Parathyroid adenoma (tissue), 2 donors: ENCODE measurements at regions not wholly inside any gene's neighbourhood (a gene's known extent, or its start where the extent isn't known, plus 50 kb on each side); places are given as distances from the start of the nearest gene placed in this dataset.
"Not testable (repeated sequence)": the region's sequence is repeated elsewhere in the genome, so short reads cannot be mapped to it uniquely, and the experiment has no call there.

ENCODE experiments used
- H2AFZ ChIP-seq: fragments of 300-600 bp; sonication (generic); one replicate; pipeline ENCODE4 v1.7.0; 2017; ENCODE audit warnings: antibody characterized with exemption, mild to moderate bottlenecking
- H3K27ac ChIP-seq: fragments of 300-600 bp; sonication (generic); one replicate; pipeline ENCODE4 v1.7.0; 2017
- H3K27me3 ChIP-seq: fragments of 300-600 bp; sonication (generic); one replicate; pipeline ENCODE4 v1.7.0; 2017; ENCODE audit warnings: low read length; ENCODE audit not compliant: control insufficient read depth, insufficient read depth
- H3K36me3 ChIP-seq: fragments of 300-600 bp; sonication (generic); one replicate; pipeline ENCODE4 v1.7.0; 2017; ENCODE audit warnings: low read length; ENCODE audit not compliant: control insufficient read depth, insufficient read depth
- H3K4me1 ChIP-seq: fragments of 300-600 bp; sonication (generic); one replicate; pipeline ENCODE4 v1.7.0; 2017; ENCODE audit warnings: control low read depth
- H3K4me2 ChIP-seq: fragments of 300-600 bp; sonication (generic); one replicate; pipeline ENCODE4 v1.7.0; 2017; ENCODE audit warnings: low read length
- H3K4me3 ChIP-seq: fragments of 300-600 bp; sonication (generic); one replicate; pipeline ENCODE4 v1.7.0; 2017; ENCODE audit warnings: low read depth, low read length
- H3K79me2 ChIP-seq: fragments of 300-600 bp; sonication (generic); one replicate; pipeline ENCODE4 v1.7.0; 2017; ENCODE audit warnings: control low read depth
- H3K9ac ChIP-seq: fragments of 300-600 bp; sonication (generic); one replicate; pipeline ENCODE4 v1.7.0; 2017; ENCODE audit warnings: mild to moderate bottlenecking
- H3K9me3 ChIP-seq: fragments of 300-600 bp; sonication (generic); one replicate; pipeline ENCODE4 v1.7.0; 2017; ENCODE audit warnings: low read length; ENCODE audit not compliant: control insufficient read depth
- CTCF ChIP-seq: fragments of 300-600 bp; sonication (generic); IDR thresholded peaks from one replicate; pipeline ENCODE4 v1.7.0; 2017; ENCODE audit warnings: antibody characterized with exemption, mild to moderate bottlenecking
- donor health status: primary hyperparathyroidism.

- no peaks in the 10 kb centered on the region for H3K9me3 ChIP-seq
- H3K4me3 ChIP-seq, result no peak overlapping the region
- H3K27ac ChIP-seq, result no peak overlapping the region
- no peaks in the 10 kb centered on the region for H3K36me3 ChIP-seq
- no peaks in the 10 kb centered on the region for H3K79me2 ChIP-seq
- H3K27me3 ChIP-seq, result no peaks in the 10 kb centered on the region
- H3K4me1 ChIP-seq, result no peaks in the 10 kb centered on the region
- no peak overlapping the region for H3K4me2 ChIP-seq
- TF ChIP-seq CTCF, result no peak
- H2AFZ ChIP-seq, result no peak overlapping the region
- H3K9ac ChIP-seq, result no peak overlapping the region
These were observed 1005.4 kb upstream of the DDX18 start for GRCh38 chr2:116809109-116809508.

GRCh38 chr2:116810071-116810470 is 1004.4 kb upstream of the DDX18 start:
- Histone ChIP-seq H3K27ac (no peak overlapping the region), H3K9ac (no peak overlapping the region), H3K27me3 (no peaks in the 10 kb centered on the region), H2AFZ (no peak overlapping the region), H3K36me3 (no peaks in the 10 kb centered on the region), H3K4me2 (no peak overlapping the region), H3K4me1 (no peaks in the 10 kb centered on the region), H3K4me3 (no peak overlapping the region), H3K9me3 (no peaks in the 10 kb centered on the region), H3K79me2 (no peaks in the 10 kb centered on the region)
- no peak for TF ChIP-seq CTCF

- TF ChIP-seq CTCF, result no peak
- H3K36me3 ChIP-seq, result no peaks in the 10 kb centered on the region
- H3K4me2 ChIP-seq, result no peak overlapping the region
These were observed 1003.8 kb upstream of the DDX18 start for GRCh38 chr2:116810645-116811044.

GRCh38 chr2:116819355-116819754 is 995.1 kb upstream of the DDX18 start:
- H3K9me3 ChIP-seq, result no peaks in the 10 kb centered on the region
- H3K4me3 ChIP-seq, result no peak overlapping the region
- H3K9ac ChIP-seq, result no peak overlapping the region
- H3K79me2 ChIP-seq, result no peaks in the 10 kb centered on the region
- no peaks in the 10 kb centered on the region for H3K4me1 ChIP-seq
- H3K27me3 ChIP-seq, result no peaks in the 10 kb centered on the region
- H3K36me3 ChIP-seq, result no peaks in the 10 kb centered on the region
- TF ChIP-seq CTCF, result no peak
- H3K27ac ChIP-seq, result no peak overlapping the region
- no peak overlapping the region for H3K4me2 ChIP-seq
- H2AFZ ChIP-seq, result no peak overlapping the region

More at GRCh38 chr2:116810645-116811044, 1003.8 kb upstream of the DDX18 start:
- Histone ChIP-seq H3K4me3 (no peak overlapping the region), H3K9ac (no peak overlapping the region), H3K4me1 (no peaks in the 10 kb centered on the region), H3K27me3 (no peaks in the 10 kb centered on the region), H3K9me3 (no peaks in the 10 kb centered on the region), H3K79me2 (no peaks in the 10 kb centered on the region), H2AFZ (no peak overlapping the region), H3K27ac (no peak overlapping the region)

GRCh38 chr2:116820986-116821385 is 993.5 kb upstream of the DDX18 start:
- no peak overlapping the region for H3K9ac ChIP-seq
- no peak overlapping the region for H3K4me2 ChIP-seq
- no peak overlapping the region for H3K27ac ChIP-seq
- no peaks in the 10 kb centered on the region for H3K27me3 ChIP-seq
- H3K9me3 ChIP-seq, result no peaks in the 10 kb centered on the region
- H3K4me1 ChIP-seq, result no peaks in the 10 kb centered on the region
- TF ChIP-seq CTCF, result no peak
- H2AFZ ChIP-seq, result no peak overlapping the region
- no peak overlapping the region for H3K4me3 ChIP-seq
- H3K79me2 ChIP-seq, result no peaks in the 10 kb centered on the region
- H3K36me3 ChIP-seq, result no peaks in the 10 kb centered on the region

GRCh38 chr2:116829543-116829942 is 984.9 kb upstream of the DDX18 start:
- H3K79me2 ChIP-seq, H3K36me3 ChIP-seq, H3K4me1 ChIP-seq, H3K4me2 ChIP-seq, H3K27ac ChIP-seq, H3K27me3 ChIP-seq, H3K4me3 ChIP-seq, H3K9ac ChIP-seq, H3K9me3 ChIP-seq, H2AFZ ChIP-seq: not testable (repeated sequence)
